ENCODE measurements at regions not wholly inside any gene's neighbourhood (a gene's known extent, or its start where the extent isn't known, plus 50 kb on each side); places are given as distances from the start of the nearest gene placed in this dataset.
"Not testable (repeated sequence)": the region's sequence is repeated elsewhere in the genome, so short reads cannot be mapped to it uniquely, and the experiment has no call there.

DNA sequence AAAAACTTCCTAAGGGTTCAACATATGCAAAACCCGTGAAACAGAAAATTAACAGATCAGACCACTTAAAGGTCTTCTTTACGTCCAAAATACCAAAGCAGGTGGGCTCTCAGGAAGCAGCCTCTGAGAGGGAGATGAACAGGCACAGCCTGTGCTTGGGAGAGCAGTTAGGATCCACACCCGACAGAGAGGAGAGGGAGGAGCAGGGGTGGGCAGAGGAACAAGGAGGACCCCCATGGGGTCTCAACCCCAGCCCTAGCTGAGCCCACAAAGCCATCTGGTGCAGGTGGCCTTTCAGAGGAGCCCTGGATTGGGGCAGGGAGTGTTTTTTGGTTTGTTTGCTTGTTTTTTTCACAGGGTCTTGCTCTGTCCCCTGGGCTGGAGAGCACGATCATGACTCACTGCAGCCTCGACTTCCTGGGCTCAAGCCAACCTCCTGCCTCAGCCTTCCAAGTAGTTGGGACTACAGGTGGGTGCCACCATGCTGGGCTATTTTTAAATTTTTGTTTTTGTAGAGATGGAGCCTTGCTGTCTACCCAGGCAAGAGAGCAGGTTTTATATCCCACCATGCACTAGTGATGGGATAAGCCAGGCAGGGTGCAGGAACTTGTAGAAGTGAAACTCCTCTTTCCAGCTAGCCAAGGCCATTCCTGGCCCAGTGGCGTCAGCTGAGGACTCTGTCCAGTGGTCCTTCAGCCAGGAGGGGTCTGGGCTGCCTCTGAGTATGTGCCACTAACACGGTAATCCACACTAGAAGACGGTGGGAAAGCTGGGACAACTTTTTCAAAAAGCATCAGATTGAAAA, 154.1 kb upstream of the HDAC4 start:
- DNase-seq (ENCODE audit: low read depth in 2 of 2), result no peak

DNA sequence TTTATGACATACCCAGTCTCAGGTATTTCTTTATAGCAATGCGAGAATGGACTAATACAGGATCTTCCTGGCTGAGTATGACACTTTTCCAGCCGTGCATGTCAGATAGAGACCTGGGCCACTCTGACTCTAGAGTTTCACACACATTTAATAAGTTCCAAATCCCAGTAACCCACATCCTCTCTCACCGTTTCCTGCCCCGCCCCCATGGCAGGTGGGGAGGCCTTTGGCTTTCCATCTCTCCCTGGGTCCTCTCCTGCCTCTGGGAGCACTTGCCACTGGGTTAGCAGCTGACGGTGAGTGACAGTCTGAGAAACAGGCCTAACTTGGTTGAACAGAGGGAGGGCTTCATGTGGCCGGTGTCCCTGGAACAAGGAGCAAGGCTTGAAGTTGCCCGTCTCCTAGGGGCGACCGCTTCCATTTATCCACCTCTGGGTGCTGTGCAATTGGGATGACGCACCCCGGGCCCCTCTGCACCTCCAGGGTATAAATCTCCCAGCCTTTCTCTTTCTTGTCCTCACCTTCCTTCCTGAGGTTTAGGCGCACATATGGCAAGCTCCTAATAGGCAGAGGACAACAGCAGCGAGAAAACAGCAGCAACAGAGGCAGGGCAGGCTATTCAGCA, 152.7 kb upstream of the HDAC4 start:
- DNase-seq (ENCODE audit: low read depth in 2 of 2), result no peak

DNA sequence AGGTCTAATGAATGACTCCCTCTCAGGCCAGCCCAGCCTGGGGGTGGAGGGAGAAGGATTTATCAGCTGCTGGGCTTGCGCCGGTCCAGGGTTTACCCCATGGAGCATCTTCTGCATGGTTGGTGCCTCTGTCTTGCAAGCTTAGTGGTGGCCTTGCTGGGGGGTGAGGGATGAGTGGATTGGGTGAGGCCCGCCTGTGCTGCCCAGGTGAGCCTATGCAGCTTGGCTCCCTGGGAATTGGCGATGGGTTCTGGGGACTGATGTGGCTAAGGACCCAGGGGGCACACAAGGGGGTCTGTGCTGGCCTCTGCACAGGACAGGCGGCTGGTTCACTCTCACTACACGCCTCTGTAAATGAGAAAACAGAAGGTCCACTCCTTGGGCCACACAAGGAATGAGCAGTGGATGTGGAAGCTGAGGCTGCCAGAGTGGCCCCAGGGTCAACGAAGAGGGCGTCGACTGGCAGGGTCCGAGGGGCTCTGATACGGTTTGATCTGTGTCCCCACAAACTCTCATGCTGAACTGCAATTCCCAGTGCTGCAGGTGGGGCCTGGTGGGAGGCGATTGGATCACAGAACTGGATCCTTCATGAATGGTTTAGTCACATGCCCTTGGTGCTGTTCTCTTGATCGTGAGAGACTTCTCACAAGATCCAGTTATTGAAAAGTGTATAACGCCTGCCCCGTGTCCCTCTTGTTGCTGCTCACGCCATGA, 151.6 kb upstream of the HDAC4 start:
- DNase-seq (ENCODE audit: low read depth in 2 of 2), result no peak

DNA sequence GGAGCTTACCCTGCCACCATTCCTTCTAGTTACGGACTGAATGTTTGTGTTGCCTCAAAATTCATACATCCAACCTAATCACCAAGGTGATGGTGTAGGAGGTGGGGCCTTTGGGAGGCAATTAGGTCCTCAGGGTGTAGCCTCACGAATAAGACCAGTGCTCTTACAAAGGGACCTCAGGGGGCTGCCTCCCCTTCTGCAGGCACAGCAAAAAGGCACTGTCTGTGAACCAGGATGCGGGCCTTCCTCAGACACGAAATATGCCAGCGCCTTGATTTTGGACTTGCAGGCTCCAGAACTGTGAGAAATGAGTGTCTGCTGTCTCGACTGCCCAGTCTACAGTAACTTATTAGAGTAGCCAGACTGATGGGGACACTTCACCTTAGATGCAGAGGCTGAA, 150.4 kb upstream of the HDAC4 start:
- DNase-seq (ENCODE audit: low read depth in 2 of 2), result no peak

DNA sequence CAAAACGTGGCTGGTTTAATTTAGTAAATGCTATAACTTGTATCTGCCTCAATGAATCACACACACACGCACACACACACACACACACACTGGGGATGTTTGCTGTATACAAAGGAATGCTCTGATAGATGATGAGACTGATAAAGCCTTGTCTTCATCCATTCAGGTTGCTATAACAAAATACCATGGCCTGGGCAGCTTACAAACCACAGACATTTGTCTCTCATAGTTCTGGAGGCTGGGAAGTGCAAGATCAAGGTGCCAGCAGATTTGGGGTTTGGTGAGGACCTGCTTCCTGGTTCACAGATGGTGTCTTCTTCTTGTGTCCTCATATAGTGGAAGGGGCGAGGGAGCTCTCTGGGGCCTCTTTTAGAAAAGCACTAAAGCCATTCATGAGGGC, 149.5 kb upstream of the HDAC4 start:
- DNase-seq (ENCODE audit: low read depth in 2 of 2), result no peak

DNA sequence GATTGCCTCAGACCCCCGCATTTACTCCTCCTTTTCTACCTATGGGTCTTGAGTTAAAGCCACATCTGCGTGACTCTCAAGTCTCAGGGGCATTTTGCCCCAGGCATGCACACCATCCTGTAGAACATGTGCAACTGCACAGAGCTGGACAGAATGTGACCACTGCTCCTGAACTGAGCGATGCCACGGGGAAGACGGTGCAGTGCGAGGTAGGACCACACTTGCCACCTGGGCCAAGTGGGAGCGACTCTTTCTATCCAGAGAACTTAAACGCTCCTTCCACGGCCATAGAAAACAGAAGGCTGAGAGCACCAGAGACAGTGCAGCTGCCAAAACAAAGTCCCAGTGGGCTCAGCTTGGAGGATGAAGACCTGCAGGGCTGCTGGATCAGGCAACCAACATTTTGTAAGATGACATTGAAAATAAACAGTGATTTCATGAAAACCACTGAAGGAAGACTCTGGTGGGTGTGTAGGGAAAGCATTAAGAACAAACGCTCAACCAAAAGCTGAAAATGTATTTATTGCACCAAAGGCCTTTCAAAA, 149.0 kb upstream of the HDAC4 start:
- no peak for DNase-seq (ENCODE audit: low read depth in 2 of 2)

DNA sequence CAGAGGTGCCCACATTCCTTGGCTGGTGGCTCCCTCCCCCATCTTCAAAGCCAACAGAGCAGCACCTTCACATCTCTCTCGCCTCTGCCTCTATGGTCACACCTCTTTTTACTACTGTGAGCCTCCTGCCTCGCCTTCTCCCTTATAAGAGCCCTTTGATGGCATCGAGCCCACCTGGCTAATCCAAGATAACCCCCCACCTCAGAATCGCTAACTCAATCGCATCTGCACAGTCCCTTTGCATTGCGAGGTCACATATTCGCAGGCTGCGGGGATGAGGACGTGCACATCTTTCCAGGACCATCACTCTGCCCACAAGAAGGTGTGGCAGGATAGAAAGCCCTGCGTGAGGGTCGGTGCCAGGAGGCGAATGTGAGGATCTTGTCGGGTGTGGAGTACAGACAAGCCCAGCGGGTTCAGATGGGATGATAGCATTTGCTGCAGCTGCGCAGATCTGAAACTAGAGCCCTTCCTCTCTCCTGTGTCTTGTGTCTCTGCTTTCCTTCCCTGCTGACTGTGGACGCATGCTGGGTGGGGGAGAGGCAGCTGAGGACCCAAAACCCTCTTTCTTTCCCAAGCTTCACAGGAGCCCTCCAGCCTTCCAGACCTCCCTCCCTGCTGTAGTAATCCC, 148.3 kb upstream of the HDAC4 start:
- no peak for DNase-seq (ENCODE audit: low read depth in 2 of 2)

DNA sequence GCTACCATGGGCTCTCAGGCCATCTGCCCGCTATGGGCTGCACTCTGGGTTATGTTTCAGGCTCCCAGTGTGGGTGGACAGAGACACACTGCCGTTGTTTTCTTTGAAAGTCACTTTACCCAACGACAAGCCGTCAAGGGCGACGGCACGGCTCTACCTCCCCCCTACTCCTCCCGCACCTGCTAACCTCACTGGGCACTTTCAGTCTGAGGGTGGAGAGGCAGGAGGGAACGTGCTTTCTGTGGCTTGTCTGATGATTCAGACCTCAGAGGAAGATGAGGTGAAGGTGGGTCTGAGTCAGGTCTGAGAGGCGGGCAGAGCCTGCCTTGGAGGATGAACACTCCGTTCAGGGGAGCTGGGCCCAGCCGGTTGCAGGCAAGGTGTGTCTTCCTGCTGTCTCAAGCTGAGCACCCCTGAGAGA, 147.6 kb upstream of the HDAC4 start:
- DNase-seq (ENCODE audit: low read depth in 2 of 2), result peak; percentile 57 to 60

DNA sequence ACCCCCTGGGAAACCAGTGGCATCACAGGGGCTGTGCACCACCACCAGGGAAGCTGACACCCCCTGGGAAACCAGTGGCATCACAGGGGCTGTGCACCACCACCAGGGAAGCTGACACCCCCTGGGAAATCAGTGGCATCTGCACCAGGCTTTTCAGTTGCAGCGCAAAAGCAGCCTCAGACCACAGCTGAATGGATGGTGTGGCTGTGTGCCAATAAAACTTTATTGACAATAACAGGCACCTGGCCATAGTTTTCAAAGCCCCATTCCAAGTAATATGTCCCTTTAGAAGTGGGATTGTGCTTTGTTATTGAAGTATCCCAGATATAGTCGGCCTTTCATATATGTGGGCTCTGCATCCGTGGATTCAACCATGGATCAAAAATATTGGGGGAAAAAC, 146.3 kb upstream of the HDAC4 start:
- DNase-seq (ENCODE audit: low read depth in 2 of 2), result not testable (repeated sequence)

DNA sequence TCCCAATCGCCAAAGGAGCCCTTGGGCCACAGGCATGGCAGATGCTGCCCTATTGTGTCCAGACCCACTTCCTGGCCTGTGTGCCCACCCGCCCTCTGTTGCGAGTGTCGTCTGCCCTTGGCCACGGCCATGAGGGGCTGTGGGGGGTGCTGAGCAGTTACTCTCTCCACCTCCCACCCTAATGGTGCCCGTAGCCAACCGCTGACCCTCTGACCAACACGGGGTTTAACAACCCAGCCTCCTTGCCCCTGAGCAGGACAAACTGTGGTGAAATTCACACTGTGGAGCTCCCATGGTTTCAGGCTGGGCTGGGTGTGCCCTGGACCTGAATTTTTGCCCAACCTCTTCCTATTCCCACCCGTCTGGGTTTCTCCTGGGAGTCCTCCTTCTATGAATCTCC, 145.7 kb upstream of the HDAC4 start:
- no peak for DNase-seq (ENCODE audit: low read depth in 2 of 2)

DNA sequence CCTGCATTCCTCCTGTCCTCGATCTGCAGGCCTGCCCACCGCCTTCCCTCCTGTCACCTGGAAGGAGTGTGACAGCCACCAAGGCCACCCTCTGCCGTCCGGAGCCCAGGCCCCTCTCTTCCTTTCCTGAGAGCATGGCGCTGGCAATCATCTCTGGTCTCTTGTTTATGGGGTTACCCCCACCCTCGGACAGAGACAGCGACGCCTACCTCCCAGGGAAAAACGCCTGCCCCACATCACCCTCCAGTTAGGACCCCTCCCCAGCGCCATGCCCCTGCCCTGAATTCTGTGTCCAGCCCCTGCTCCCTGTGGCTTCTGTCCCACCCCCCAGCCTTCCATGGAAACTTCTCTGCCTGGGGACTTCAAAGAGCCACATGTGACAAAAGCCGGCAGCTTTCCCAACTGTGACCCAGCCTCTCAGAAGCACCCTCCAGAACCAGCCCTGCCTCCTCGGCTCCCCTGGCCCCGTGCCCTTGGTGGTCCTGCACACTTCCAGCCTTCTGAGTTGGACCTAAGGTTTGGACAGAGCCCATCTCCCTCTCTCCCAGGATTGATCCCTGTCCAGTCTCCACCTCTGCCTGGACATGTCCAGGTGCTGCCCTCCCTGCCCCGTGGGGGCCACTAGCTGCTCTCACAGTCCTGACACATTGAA, 145.0 kb upstream of the HDAC4 start:
- no peak for DNase-seq (ENCODE audit: low read depth in 2 of 2)

DNA sequence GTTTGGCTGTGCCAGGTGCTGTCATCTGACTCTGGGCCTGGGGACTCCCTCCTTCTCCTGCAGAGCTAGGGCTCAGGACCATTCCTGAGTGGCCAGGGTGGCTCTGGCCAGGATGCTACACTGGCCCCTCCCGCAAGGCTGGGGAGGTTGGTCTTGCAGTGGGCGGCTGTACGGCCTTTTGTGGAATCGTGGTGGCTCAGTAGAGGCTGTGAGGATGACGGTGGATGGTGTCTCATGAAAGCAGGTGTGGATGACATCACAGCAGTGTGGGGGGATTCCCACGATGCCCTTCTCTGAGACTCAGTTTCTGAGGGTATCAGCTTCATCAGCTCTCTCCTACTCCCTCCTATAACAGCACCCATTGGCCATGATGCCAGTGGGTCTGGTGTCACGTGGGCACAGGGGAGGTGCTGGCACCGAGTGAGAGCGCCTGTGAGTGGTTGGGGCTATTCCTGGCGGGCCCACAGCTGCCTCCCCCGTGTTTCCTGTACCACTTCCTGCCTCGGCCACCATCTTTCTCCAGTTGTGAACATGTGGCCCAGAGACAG, 144.2 kb upstream of the HDAC4 start:
- peak; percentile 59 to 66 for DNase-seq (ENCODE audit: low read depth in 2 of 2)

DNA sequence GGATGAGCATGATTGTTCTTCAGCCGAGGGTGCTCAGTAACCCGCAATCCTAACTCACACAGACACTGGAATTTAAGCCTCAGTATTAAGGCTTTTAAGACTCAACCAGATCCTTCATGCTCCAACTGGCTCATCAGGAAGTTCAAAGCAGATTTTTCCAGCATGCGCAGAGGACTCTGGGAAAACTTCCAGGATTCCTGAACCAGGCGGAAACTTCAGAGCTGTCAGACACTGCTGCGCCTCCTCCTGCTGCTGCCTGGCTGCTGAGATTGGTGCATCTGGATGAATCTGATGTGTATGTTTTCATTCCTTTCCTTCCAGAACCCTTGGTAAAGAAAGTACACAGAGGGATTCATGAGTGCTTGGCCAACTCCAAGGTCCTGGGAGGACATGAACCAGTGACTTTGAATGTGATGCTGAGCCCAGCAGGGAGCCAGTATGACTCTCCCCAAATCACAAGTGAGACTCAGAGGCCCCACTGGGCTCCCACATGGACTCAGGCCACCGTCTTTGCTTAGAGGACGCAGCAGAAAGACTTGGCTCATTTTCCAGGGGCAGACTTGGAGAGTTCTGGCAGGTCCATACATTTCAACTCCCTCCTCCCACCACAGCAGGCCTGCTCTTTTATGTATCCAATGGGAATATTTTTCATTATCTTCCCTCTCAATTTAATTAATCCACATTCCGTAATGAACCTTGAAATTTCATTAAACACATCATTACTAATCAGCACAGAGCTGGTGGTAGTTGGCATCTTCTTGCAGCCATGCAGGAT, 143.5 kb upstream of the HDAC4 start:
- DNase-seq (ENCODE audit: low read depth in 2 of 2), result no peak

DNA sequence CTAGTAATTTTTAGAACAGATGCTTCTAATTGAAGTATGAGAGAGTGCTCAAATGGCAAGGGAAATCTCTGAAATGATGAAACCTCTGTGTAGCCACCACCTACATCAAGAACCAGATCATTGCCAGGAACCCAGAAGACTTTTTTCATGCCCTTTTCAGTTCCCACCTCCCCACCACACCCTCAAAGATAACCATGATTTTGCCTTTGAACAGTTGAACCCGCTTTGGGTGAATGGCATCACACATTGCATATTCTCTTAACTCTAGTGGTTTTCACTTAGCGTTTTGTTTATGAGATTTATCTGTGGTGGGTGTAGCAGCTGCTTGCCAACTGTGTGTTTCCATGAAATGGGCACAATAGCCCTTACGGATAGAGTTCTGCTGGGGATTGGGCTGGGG, 142.9 kb upstream of the HDAC4 start:
- no peak for DNase-seq (ENCODE audit: low read depth in 2 of 2)

DNA sequence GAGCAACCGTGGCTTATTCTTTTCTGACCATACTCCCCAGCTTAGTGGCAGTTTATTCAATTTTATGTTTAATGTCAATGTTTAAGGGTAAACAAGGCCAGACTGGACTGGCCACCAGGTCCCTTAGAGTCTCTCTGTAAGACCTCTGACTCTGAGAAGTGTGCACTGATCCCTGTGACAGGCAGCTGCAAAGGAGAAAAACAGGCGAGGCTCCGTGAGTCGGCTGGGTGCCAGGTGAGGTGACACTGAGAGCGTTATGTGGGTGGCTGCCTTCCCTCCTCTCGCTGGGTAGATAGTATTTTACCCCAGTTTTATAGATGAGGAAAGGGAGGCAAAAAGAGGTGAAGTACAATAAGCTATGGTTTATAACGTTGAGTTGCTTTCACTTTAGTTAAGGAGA, 139.4 kb upstream of the HDAC4 start:
- DNase-seq (ENCODE audit: low read depth in 2 of 2), result no peak

DNA sequence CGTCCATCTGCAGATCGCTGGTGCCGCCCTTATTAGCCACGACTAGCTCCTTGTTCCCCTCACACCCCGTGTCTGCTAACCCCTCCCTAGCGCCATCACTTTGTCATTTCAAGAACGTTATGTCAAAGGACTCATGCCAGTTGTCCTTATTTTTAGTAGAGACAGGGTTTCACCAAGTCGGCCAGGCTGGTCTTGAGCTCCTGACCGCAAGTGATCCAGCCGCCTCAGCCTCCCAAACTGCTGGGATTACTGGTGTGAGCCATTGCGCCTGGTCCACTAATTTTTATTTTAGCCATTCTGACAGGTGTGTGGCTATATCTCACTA, 138.9 kb upstream of the HDAC4 start:
- no peak for DNase-seq (ENCODE audit: low read depth in 2 of 2)

DNA sequence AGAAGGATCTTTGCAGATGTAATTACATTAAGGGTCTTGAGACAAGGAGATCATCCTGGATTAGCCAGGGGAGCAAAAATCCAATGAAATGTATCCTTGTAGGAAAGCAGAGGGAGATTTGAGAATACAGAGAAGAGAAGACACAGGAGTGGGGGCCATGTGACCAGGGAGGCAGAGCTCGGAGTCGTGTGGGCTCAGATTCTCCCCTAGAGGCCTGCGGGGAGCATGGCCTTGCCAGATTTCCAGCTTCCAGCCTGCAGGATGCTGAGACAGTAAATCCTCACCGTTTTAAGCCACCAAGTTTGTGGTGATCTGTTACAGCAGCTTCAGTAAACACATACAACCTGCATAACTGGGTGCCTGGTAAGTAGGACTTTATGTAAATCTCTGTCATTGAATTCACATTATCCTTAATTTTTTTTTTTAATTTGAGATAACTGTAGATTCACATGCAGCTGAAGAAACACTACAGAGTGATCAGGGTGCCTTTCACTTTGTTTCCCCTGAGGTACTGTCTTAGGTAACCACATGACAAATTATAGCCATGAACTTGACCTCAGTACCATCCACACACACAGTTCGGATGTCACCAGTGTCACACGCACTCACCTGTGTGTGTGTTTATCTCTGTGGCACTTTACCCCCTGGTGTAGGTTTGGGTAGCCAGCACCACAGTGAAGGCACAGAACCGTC, 138.4 kb upstream of the HDAC4 start:
- DNase-seq (ENCODE audit: low read depth in 2 of 2), result no peak

DNA sequence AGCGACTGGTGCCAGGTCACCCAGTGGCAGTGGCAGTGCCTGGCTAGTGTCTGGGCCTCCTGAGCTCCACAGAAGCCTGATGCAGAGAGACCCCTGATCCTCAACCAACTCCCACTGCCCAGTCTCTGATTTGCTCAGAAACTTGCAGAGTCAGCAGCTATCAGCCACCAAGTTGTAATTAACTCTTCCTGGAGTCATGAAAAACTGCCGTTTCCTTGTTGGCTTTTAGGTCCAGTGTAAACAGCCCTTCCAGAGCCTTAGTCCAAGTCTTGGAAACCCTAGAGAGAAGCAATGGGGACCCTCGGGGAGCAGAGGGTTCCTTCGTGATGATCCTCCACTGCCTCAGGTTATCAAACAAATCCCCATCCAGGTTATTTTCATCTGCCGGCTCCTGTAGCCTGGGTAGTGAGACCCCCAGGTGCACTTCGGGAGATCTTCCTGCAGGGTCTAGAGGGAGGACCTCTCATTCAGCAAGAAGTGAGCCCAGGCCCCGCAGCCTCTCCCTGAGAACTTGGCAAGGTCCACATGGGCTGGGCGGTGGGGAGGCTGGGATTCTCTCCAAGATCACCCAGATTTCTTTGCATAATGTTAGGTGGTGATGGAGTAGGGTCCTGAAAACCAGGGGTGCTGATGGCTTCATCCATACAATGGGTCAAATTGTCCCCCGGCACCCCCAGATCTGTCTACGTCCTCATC, 137.7 kb upstream of the HDAC4 start:
- no peak for DNase-seq (ENCODE audit: low read depth in 2 of 2)

DNA sequence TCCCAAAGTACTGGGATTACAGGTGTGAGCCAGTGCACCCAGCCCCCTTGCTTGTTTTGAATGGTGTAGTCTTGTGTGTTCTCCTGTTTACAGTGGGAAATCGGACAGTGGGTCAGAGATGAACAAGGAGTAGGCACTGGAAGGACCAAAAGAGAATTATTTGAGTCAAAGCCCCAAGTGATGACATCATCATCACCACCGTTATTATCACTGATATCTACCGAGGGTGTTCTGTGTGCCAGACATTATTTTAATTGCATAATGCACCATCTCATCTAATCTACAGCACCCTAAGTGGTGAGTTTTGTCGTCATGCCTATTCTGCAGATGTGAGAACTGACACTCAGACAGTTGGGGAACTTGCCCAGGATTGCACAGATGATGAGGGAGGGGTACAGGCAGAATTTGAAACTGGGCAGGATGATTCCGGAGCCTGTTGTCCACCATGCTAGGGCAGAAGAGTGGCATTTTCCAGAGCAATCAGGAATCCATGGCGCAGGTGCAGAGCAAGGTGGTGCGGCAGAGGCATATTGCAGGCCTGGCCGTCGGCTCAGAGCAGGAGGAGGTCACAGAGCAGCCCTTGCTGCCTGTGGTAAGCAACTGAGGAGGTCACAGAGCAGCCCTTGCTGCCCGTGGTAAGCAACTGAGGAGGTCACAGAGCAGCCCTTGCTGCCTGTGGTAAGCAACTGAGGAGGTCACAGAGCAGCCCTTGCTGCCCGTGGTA, 137.0 kb upstream of the HDAC4 start:
- no peak for DNase-seq (ENCODE audit: low read depth in 2 of 2)
